ENCODE measurements at regions not wholly inside any gene's neighbourhood (a gene's known extent, or its start where the extent isn't known, plus 50 kb on each side); places are given as distances from the start of the nearest gene placed in this dataset.

- H3K4me3 ChIP-seq (ENCODE audit: low read length in 2 of 2), result no peak overlapping the region
Measured at GRCh38 chr4:127224556-127224955, 408.2 kb upstream of the INTU start.

GRCh38 chr4:127229855-127230608 is 402.7 kb upstream of the INTU start:
- DNase-seq, result no peak
- no peak for ATAC-seq (ENCODE audit: low FRiP score)
- 69 to 70% methylated on average over 3 of the region's 3 CpGs for WGBS, 2 donors
- H3K9me3 ChIP-seq (ENCODE audit: control insufficient read depth, low read length), result no peaks in the 10 kb centered on the region
- intact Hi-C loops (cut with DNase I), result no loop called here
- H3K36me3 ChIP-seq (ENCODE audit: control insufficient read depth in 1 of 2, insufficient read depth in 2 of 2, low read length in 1 of 2), result no peaks in the 10 kb centered on the region
- H3K27me3 ChIP-seq (ENCODE audit: control insufficient read depth in 1 of 2, insufficient read depth in 2 of 2, low read length in 1 of 2), result peaks cover 0 to 1% of the 10 kb centered on the region in 2 donors
- no peak overlapping the region for H3K4me3 ChIP-seq (ENCODE audit: low read length in 2 of 2)
- H3K27ac ChIP-seq (ENCODE audit: low read depth in 1 of 2, low read length in 2 of 2), result no peak overlapping the region
- no peaks in the 10 kb centered on the region for H3K4me1 ChIP-seq (ENCODE audit: control insufficient read depth in 1 of 2, insufficient read depth in 2 of 2, low read length in 2 of 2)

More at GRCh38 chr4:127224556-127224955, 408.2 kb upstream of the INTU start:
- DNase-seq, result no peak
- 84 to 86% methylated on average over 5 of the region's 5 CpGs for WGBS, 2 donors
- Histone ChIP-seq H3K27ac (ENCODE audit: low read depth in 1 of 2, low read length in 2 of 2) (no peak overlapping the region), H3K9me3 (ENCODE audit: control insufficient read depth, low read length) (no peaks in the 10 kb centered on the region), H3K4me1 (ENCODE audit: control insufficient read depth in 1 of 2, insufficient read depth in 2 of 2, low read length in 2 of 2) (no peaks in the 10 kb centered on the region), H3K27me3 (ENCODE audit: control insufficient read depth in 1 of 2, insufficient read depth in 2 of 2, low read length in 1 of 2) (no peaks in the 10 kb centered on the region), H3K36me3 (ENCODE audit: control insufficient read depth in 1 of 2, insufficient read depth in 2 of 2, low read length in 1 of 2) (no peaks in the 10 kb centered on the region)
- intact Hi-C loops (cut with DNase I), result no loop called here
- ATAC-seq (ENCODE audit: low FRiP score), result no peak

GRCh38 chr4:127236889-127237288 is 395.9 kb upstream of the INTU start:
- Histone ChIP-seq H3K27ac (ENCODE audit: low read depth in 1 of 2, low read length in 2 of 2) (no peak overlapping the region), H3K9me3 (ENCODE audit: control insufficient read depth, low read length) (peaks cover 1% of the 10 kb centered on the region), H3K27me3 (ENCODE audit: control insufficient read depth in 1 of 2, insufficient read depth in 2 of 2, low read length in 1 of 2) (peaks cover 0 to 1% of the 10 kb centered on the region in 2 donors), H3K36me3 (ENCODE audit: control insufficient read depth in 1 of 2, insufficient read depth in 2 of 2, low read length in 1 of 2) (no peaks in the 10 kb centered on the region), H3K4me1 (ENCODE audit: control insufficient read depth in 1 of 2, insufficient read depth in 2 of 2, low read length in 2 of 2) (no peaks in the 10 kb centered on the region), H3K4me3 (ENCODE audit: low read length in 2 of 2) (no peak overlapping the region)
- WGBS, 2 donors, result 81 to 86% methylated on average over 2 of the region's 2 CpGs
- DNase-seq, result no peak
- ATAC-seq (ENCODE audit: low FRiP score), result no peak
- intact Hi-C loops (cut with DNase I), result no loop called here

- Histone ChIP-seq H3K4me1 (ENCODE audit: control insufficient read depth in 1 of 2, insufficient read depth in 2 of 2, low read length in 2 of 2) (no peaks in the 10 kb centered on the region), H3K4me3 (ENCODE audit: low read length in 2 of 2) (no peak overlapping the region), H3K36me3 (ENCODE audit: control insufficient read depth in 1 of 2, insufficient read depth in 2 of 2, low read length in 1 of 2) (no peaks in the 10 kb centered on the region), H3K9me3 (ENCODE audit: control insufficient read depth, low read length) (peaks cover 1% of the 10 kb centered on the region), H3K27me3 (ENCODE audit: control insufficient read depth in 1 of 2, insufficient read depth in 2 of 2, low read length in 1 of 2) (no peaks in the 10 kb centered on the region), H3K27ac (ENCODE audit: low read depth in 1 of 2, low read length in 2 of 2) (no peak overlapping the region)
- intact Hi-C loops (cut with DNase I), result no loop called here
- WGBS, 2 donors, result 70 to 72% methylated on average over 1 of the region's 1 CpG
- ATAC-seq (ENCODE audit: low FRiP score) (no peak), DNase-seq (no peak)
Measured at GRCh38 chr4:127237581-127237980, 395.2 kb upstream of the INTU start.

- intact Hi-C loops (cut with DNase I), result no loop called here
- DNase-seq, result no peak
- Histone ChIP-seq H3K4me3 (ENCODE audit: low read length in 2 of 2) (no peak overlapping the region), H3K36me3 (ENCODE audit: control insufficient read depth in 1 of 2, insufficient read depth in 2 of 2, low read length in 1 of 2) (no peaks in the 10 kb centered on the region), H3K27ac (ENCODE audit: low read depth in 1 of 2, low read length in 2 of 2) (no peak overlapping the region), H3K4me1 (ENCODE audit: control insufficient read depth in 1 of 2, insufficient read depth in 2 of 2, low read length in 2 of 2) (no peaks in the 10 kb centered on the region), H3K27me3 (ENCODE audit: control insufficient read depth in 1 of 2, insufficient read depth in 2 of 2, low read length in 1 of 2) (no peaks in the 10 kb centered on the region), H3K9me3 (ENCODE audit: control insufficient read depth, low read length) (peaks cover 1% of the 10 kb centered on the region)
- no peak for ATAC-seq (ENCODE audit: low FRiP score)
- 27 to 39% methylated on average over 5 of the region's 5 CpGs for WGBS, 2 donors
Measured at GRCh38 chr4:127238956-127239475, 393.7 kb upstream of the INTU start.

- DNase-seq, result no peak
- Histone ChIP-seq H3K36me3 (ENCODE audit: control insufficient read depth in 1 of 2, insufficient read depth in 2 of 2, low read length in 1 of 2) (no peaks in the 10 kb centered on the region), H3K27ac (ENCODE audit: low read depth in 1 of 2, low read length in 2 of 2) (no peak overlapping the region), H3K27me3 (ENCODE audit: control insufficient read depth in 1 of 2, insufficient read depth in 2 of 2, low read length in 1 of 2) (no peaks in the 10 kb centered on the region), H3K9me3 (ENCODE audit: control insufficient read depth, low read length) (peaks cover 1% of the 10 kb centered on the region), H3K4me3 (ENCODE audit: low read length in 2 of 2) (no peak overlapping the region), H3K4me1 (ENCODE audit: control insufficient read depth in 1 of 2, insufficient read depth in 2 of 2, low read length in 2 of 2) (no peaks in the 10 kb centered on the region)
- intact Hi-C loops (cut with DNase I), result no loop called here
- 85 to 86% methylated on average over 7 of the region's 7 CpGs for WGBS, 2 donors
- ATAC-seq (ENCODE audit: low FRiP score), result no peak
Measured at GRCh38 chr4:127239902-127240763, 392.6 kb upstream of the INTU start.

- intact Hi-C loops (cut with DNase I), result no loop called here
- H3K4me3 ChIP-seq (ENCODE audit: low read length in 2 of 2), result no peak overlapping the region
- H3K36me3 ChIP-seq (ENCODE audit: control insufficient read depth in 1 of 2, insufficient read depth in 2 of 2, low read length in 1 of 2), result no peaks in the 10 kb centered on the region
- no peaks in the 10 kb centered on the region for H3K4me1 ChIP-seq (ENCODE audit: control insufficient read depth in 1 of 2, insufficient read depth in 2 of 2, low read length in 2 of 2)
- no peak overlapping the region for H3K27ac ChIP-seq (ENCODE audit: low read depth in 1 of 2, low read length in 2 of 2)
- ATAC-seq (ENCODE audit: low FRiP score) (no peak), DNase-seq (no peak)
- WGBS, 2 donors, result 77 to 91% methylated on average over 2 of the region's 2 CpGs
- peaks cover 1% of the 10 kb centered on the region for H3K9me3 ChIP-seq (ENCODE audit: control insufficient read depth, low read length)
- H3K27me3 ChIP-seq (ENCODE audit: control insufficient read depth in 1 of 2, insufficient read depth in 2 of 2, low read length in 1 of 2), result no peaks in the 10 kb centered on the region
Measured at GRCh38 chr4:127240764-127241105, 392.0 kb upstream of the INTU start.

- Histone ChIP-seq H3K9me3 (ENCODE audit: control insufficient read depth, low read length) (no peaks in the 10 kb centered on the region), H3K4me1 (ENCODE audit: control insufficient read depth in 1 of 2, insufficient read depth in 2 of 2, low read length in 2 of 2) (no peaks in the 10 kb centered on the region), H3K36me3 (ENCODE audit: control insufficient read depth in 1 of 2, insufficient read depth in 2 of 2, low read length in 1 of 2) (no peaks in the 10 kb centered on the region), H3K4me3 (ENCODE audit: low read length in 2 of 2) (no peak overlapping the region), H3K27me3 (ENCODE audit: control insufficient read depth in 1 of 2, insufficient read depth in 2 of 2, low read length in 1 of 2) (no peaks in the 10 kb centered on the region), H3K27ac (ENCODE audit: low read depth in 1 of 2, low read length in 2 of 2) (no peak overlapping the region)
- WGBS, 2 donors, result 81 to 83% methylated on average over 5 of the region's 5 CpGs
- DNase-seq (no peak), ATAC-seq (ENCODE audit: low FRiP score) (no peak)
- intact Hi-C loops (cut with DNase I), result no loop called here
Measured at GRCh38 chr4:127244515-127244914, 388.2 kb upstream of the INTU start.
